Transverse colon (tissue), 4 donors: ENCODE measurements at regions not wholly inside any gene's neighbourhood (a gene's known extent, or its start where the extent isn't known, plus 50 kb on each side); places are given as distances from the start of the nearest gene placed in this dataset.

Source experiments
- EP300 ChIP-seq: sonication (generic); formaldehyde crosslinking; IDR thresholded peaks from one replicate; pipeline ENCODE4 v1.6.1; 2017; ENCODE audit warnings: antibody characterized with exemption, low read depth
- POLR2A ChIP-seq: fragments of 450-650 bp; IDR thresholded peaks from one replicate; pipeline ENCODE4 v1.6.1; 2016; ENCODE audit warnings: antibody characterized with exemption, mild to moderate bottlenecking, moderate library complexity
- POLR2AphosphoS5 ChIP-seq, 3 donors: sonication (generic); formaldehyde crosslinking; IDR thresholded peaks; one replicate each; pipeline ENCODE4 v1.6.1; 2016; ENCODE audit warnings: antibody characterized with exemption in 3 of 3
- TF ChIP-seq, protein P1 (sequence below), 5 experiments: fragments of 200-600 bp in 3 of 5; fragments of 450-650 bp in 2 of 5; sonication (generic) in 3 of 5; IDR thresholded peaks; 1 replicate in 2 of 5; 2 replicates in 3 of 5; pipeline ENCODE4 v1.5.1; 2016 to 2017; ENCODE audit warnings: antibody characterized with exemption in 5 of 5, inconsistent platforms in 3 of 5, mild to moderate bottlenecking in 2 of 5, moderate library complexity in 1 of 5

DNA sequence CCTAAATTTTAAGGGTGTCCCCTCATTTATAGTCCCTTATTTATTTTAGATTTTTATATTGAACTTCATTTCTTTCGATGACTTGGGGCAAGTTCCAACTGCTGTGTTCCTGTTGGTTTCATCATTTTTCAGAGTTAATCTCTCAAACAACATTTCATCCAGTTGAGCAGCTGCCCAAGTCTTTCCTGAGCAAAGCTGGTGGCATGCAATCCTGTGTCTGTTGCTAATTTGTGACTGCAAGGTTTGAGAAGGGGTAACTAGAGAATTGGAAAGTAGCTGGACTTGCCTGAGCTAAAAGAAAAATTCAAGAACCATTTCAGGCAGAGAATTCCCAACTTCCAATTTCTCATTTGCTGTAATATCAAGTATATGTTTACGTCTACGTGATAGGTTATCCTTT lies 881.5 kb upstream of the SLC35B3 start:
- TF ChIP-seq, protein P1, sequence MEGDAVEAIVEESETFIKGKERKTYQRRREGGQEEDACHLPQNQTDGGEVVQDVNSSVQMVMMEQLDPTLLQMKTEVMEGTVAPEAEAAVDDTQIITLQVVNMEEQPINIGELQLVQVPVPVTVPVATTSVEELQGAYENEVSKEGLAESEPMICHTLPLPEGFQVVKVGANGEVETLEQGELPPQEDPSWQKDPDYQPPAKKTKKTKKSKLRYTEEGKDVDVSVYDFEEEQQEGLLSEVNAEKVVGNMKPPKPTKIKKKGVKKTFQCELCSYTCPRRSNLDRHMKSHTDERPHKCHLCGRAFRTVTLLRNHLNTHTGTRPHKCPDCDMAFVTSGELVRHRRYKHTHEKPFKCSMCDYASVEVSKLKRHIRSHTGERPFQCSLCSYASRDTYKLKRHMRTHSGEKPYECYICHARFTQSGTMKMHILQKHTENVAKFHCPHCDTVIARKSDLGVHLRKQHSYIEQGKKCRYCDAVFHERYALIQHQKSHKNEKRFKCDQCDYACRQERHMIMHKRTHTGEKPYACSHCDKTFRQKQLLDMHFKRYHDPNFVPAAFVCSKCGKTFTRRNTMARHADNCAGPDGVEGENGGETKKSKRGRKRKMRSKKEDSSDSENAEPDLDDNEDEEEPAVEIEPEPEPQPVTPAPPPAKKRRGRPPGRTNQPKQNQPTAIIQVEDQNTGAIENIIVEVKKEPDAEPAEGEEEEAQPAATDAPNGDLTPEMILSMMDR (IDR thresholded peaks at IDR 0.05) = no peak
- TF ChIP-seq POLR2A (no peak), EP300 (no peak), POLR2AphosphoS5 (IDR thresholded peaks at IDR 0.05) (no peak)
